GM19035 (cell line): ENCODE measurements at regions not wholly inside any gene's neighbourhood (a gene's known extent, or its start where the extent isn't known, plus 50 kb on each side); places are given as distances from the start of the nearest gene placed in this dataset.

Experiments
- ATAC-seq: cut with Tn5 transposase; IDR thresholded peaks from one replicate; pipeline ENCODE4 v1.9.1; 2021; ENCODE audit not compliant: unreplicated experiment

GRCh38 chr20:10802236-10802635 lies 128.4 kb upstream of the JAG1 start:
- ATAC-seq, result no peak

GRCh38 chr20:10805764-10806163 lies 132.0 kb upstream of the JAG1 start:
- no peak for ATAC-seq

- no peak for ATAC-seq
Observed at GRCh38 chr20:10806539-10806938, 132.7 kb upstream of the JAG1 start.

GRCh38 chr20:10807013-10807412 lies 133.2 kb upstream of the JAG1 start:
- ATAC-seq, result no peak

GRCh38 chr20:10812759-10813327 lies 139.0 kb upstream of the JAG1 start:
- ATAC-seq, result no peak

GRCh38 chr20:10823585-10823984 lies 149.8 kb upstream of the JAG1 start:
- ATAC-seq, result no peak

- no peak for ATAC-seq
Observed at GRCh38 chr20:10824750-10825500, 151.1 kb upstream of the JAG1 start.

GRCh38 chr20:10826111-10826510 lies 152.3 kb upstream of the JAG1 start:
- ATAC-seq, result no peak

- ATAC-seq, result no peak
Observed at GRCh38 chr20:10828180-10828579, 154.4 kb upstream of the JAG1 start.

GRCh38 chr20:10832141-10832540 lies 158.3 kb upstream of the JAG1 start:
- ATAC-seq, result no peak

- no peak for ATAC-seq
Observed at GRCh38 chr20:10837901-10838300, 164.1 kb upstream of the JAG1 start.

GRCh38 chr20:10842116-10842515 lies 168.3 kb upstream of the JAG1 start:
- ATAC-seq, result no peak

GRCh38 chr20:10843146-10843711 lies 169.4 kb upstream of the JAG1 start:
- ATAC-seq, result no peak

GRCh38 chr20:10846766-10847165 lies 173.0 kb upstream of the JAG1 start:
- no peak for ATAC-seq

GRCh38 chr20:10848810-10849370 lies 175.1 kb upstream of the JAG1 start:
- no peak for ATAC-seq

GRCh38 chr20:10853176-10853575 lies 179.4 kb upstream of the JAG1 start:
- ATAC-seq, result no peak

- no peak for ATAC-seq
Observed at GRCh38 chr20:10853731-10854130, 179.9 kb upstream of the JAG1 start.

GRCh38 chr20:10854976-10855375 lies 181.2 kb upstream of the JAG1 start:
- no peak for ATAC-seq

- ATAC-seq, result no peak
Observed at GRCh38 chr20:10855778-10856177, 182.0 kb upstream of the JAG1 start.

- ATAC-seq, result no peak
Observed at GRCh38 chr20:10856237-10857015, 182.6 kb upstream of the JAG1 start.

- ATAC-seq, result no peak
Observed at GRCh38 chr20:10857352-10858070, 183.7 kb upstream of the JAG1 start.
